A549 (cell line): ENCODE measurements at regions not wholly inside any gene's neighbourhood (a gene's known extent, or its start where the extent isn't known, plus 50 kb on each side); places are given as distances from the start of the nearest gene placed in this dataset.

ENCODE experiments used
- ATAC-seq, 2 experiments: fragments of 200-7000 bp in 1 of 2; fragments of >200 bp in 1 of 2; cut with Nextera tagmentation in 1 of 2; cut with Tn5 transposase in 1 of 2; 3 replicates each; pipeline versions ENCODE4 v1.8.0 to v1.9.1; 2018 to 2020; ENCODE audit warnings: mild to moderate bottlenecking in 1 of 2, moderate library complexity in 1 of 2
- CTCF ChIA-PET: fragments of 300-600 bp; sonication (Branson Sonifier 250); formaldehyde crosslinking; extraction: SDS; loops from one replicate; lab custom pipeline; 2021; ENCODE audit warnings: antibody characterized with exemption, inconsistent platforms; lab: Yijun Ruan, JAX
- POLR2A ChIA-PET: fragments of 350-600 bp; formaldehyde crosslinking; extraction: SDS; loops from one replicate; lab custom pipeline; 2021; ENCODE audit warnings: antibody characterized with exemption, inconsistent platforms; lab: Yijun Ruan, JAX
- DNase-seq, 2 experiments: peaks; one replicate each; pipeline versions ENCODE4 v3.0.0 to v3.0.0-alpha.2; 2011 to 2016; ENCODE audit warnings: low read depth in 1 of 2, low spot score in 1 of 2
- FAIRE-seq: peaks from 2 replicates; lab custom pipeline; 2011; peaks lifted over from hg19 to GRCh38; lab: Jason Lieb, UNC
- H3K27ac ChIP-seq, 2 experiments: fragments of >200 bp; sonication (Bioruptor Twin); formaldehyde crosslinking; 3 replicates each; pipeline ENCODE4 v1.5.1; 2016 to 2017
- H3K4me1 ChIP-seq: fragments of >200 bp; sonication (Bioruptor Twin); formaldehyde crosslinking; 3 replicates; pipeline ENCODE4 v1.6.1; 2016
- H3K4me2 ChIP-seq: fragments of >200 bp; sonication (Bioruptor Twin); formaldehyde crosslinking; 3 replicates; pipeline ENCODE4 v1.6.1; 2016
- H3K4me3 ChIP-seq: fragments of >200 bp; sonication (Bioruptor Twin); formaldehyde crosslinking; 3 replicates; pipeline ENCODE4 v1.5.1; 2016
- H3K9me3 ChIP-seq: fragments of >200 bp; sonication (Bioruptor Twin); formaldehyde crosslinking; 3 replicates; pipeline ENCODE4 v1.6.1; 2016
- CBX8 ChIP-seq: fragments of 200-600 bp; sonication (generic); IDR thresholded peaks from 2 replicates; pipeline ENCODE4 v1.6.1; 2016
- CHD4 ChIP-seq: fragments of 200-600 bp; sonication (generic); IDR thresholded peaks from 2 replicates; pipeline ENCODE4 v1.6.1; 2016; ENCODE audit warnings: antibody characterized with exemption, mild to moderate bottlenecking, borderline replicate concordance
- EHF ChIP-seq: fragments of 250-450 bp; sonication (Bioruptor Pico); IDR thresholded peaks from 2 replicates; pipeline ENCODE4 v1.5.0; 2020; ENCODE audit warnings: mild to moderate bottlenecking
- HOXB5 ChIP-seq: fragments of 250-450 bp; sonication (Bioruptor Pico); IDR thresholded peaks from 2 replicates; pipeline ENCODE4 v1.5.0; 2020; ENCODE audit warnings: mild to moderate bottlenecking, moderate library complexity
- KDM1A ChIP-seq: fragments of 200-600 bp; sonication (generic); IDR thresholded peaks from 2 replicates; pipeline ENCODE4 v1.6.1; 2016; ENCODE audit warnings: low read depth, mild to moderate bottlenecking
- MAFK ChIP-seq: fragments of 450-650 bp; IDR thresholded peaks from 2 replicates; pipeline ENCODE4 v1.6.1; 2014; ENCODE audit not compliant: partially characterized antibody
- MYC ChIP-seq: IDR thresholded peaks from 2 replicates; pipeline ENCODE4 v1.6.1; 2012; ENCODE audit warnings: mild to moderate bottlenecking, inconsistent platforms, low read length, improper control_type of control experiment, borderline replicate concordance
- PHF8 ChIP-seq: fragments of 200-600 bp; sonication (generic); IDR thresholded peaks from 2 replicates; pipeline ENCODE4 v1.6.1; 2016; ENCODE audit warnings: low read depth, mild to moderate bottlenecking, antibody characterized with exemption, moderate library complexity, borderline replicate concordance
- POLR2AphosphoS2 ChIP-seq: conservative IDR thresholded peaks from 2 replicates; pipeline ENCODE4 v1.6.1; 2012; ENCODE audit warnings: low read length, improper control_type of control experiment, inconsistent platforms
- RAD21 ChIP-seq, 2 experiments: fragments of >200 bp in 1 of 2; sonication (Bioruptor Twin) in 1 of 2; formaldehyde crosslinking in 1 of 2; IDR thresholded peaks in 1 of 2; conservative IDR thresholded peaks in 1 of 2; 2 replicates in 1 of 2; 3 replicates in 1 of 2; pipeline ENCODE4 v1.6.1; 2012 to 2018; ENCODE audit warnings: inconsistent platforms in 1 of 2
- RCOR1 ChIP-seq: fragments of 150-350 bp; IDR thresholded peaks from 2 replicates; pipeline ENCODE4 v1.6.1; 2014; ENCODE audit warnings: antibody characterized with exemption, low read length, low read depth
- ZC3H11A ChIP-seq: fragments of 450-650 bp; IDR thresholded peaks from 2 replicates; pipeline ENCODE4 v1.6.1; 2014; ENCODE audit warnings: antibody characterized with exemption, mild to moderate bottlenecking
- ZSCAN20 ChIP-seq: fragments of 250-450 bp; sonication (Bioruptor Pico); IDR thresholded peaks from 2 replicates; pipeline ENCODE4 v1.8.0; 2022; ENCODE audit warnings: mild to moderate bottlenecking, moderate library complexity
- WGBS: methylation state at CpG from one replicate; pipeline ENCODE4 v1.1.6; 2017; ENCODE audit errors: missing lambda C conversion rate; 5-methylcytosine and 5-hydroxymethylcytosine counted together
- TF ChIP-seq, protein P1 (sequence below): fragments of 200-600 bp; sonication (generic); IDR thresholded peaks from 2 replicates; pipeline ENCODE4 v1.6.1; 2016; ENCODE audit warnings: antibody characterized with exemption, mild to moderate bottlenecking, moderate library complexity
- TF ChIP-seq, protein P2 (sequence below): fragments of 250-450 bp; sonication (Bioruptor Pico); IDR thresholded peaks from 2 replicates; pipeline ENCODE4 v1.5.0; 2021; ENCODE audit warnings: mild to moderate bottlenecking, moderate library complexity, borderline replicate concordance
- TF ChIP-seq, protein P3 (sequence below): fragments of 450-650 bp; IDR thresholded peaks from 2 replicates; pipeline ENCODE4 v1.6.1; 2014; ENCODE audit warnings: antibody characterized with exemption
- TF ChIP-seq, protein P4 (sequence below): IDR thresholded peaks from 2 replicates; pipeline ENCODE4 v1.6.1; 2012
- TF ChIP-seq, protein P5 (sequence below): IDR thresholded peaks from 2 replicates; pipeline ENCODE4 v1.6.1; 2012; ENCODE audit warnings: low read depth, borderline replicate concordance

DNA sequence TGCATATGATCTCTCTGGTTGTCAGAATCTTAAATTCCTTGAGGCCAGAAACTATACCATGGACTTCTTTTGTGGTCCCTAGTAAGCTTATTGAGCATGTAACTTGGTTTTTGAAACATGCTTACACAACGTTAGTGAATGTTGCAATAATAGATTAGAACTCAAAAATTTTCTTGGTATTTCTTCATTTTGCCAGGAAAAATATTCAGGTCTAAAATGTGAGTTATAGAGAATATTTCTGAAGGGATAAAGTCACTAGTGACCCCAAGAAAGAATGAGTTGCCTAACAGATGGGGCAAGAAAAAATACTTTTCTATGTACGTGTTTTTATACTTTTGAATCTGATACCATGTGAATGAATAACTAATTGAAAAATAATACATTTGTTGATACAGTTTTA, 195.4 kb downstream of the TFAP2A start (continued):
- TF ChIP-seq, protein P1, sequence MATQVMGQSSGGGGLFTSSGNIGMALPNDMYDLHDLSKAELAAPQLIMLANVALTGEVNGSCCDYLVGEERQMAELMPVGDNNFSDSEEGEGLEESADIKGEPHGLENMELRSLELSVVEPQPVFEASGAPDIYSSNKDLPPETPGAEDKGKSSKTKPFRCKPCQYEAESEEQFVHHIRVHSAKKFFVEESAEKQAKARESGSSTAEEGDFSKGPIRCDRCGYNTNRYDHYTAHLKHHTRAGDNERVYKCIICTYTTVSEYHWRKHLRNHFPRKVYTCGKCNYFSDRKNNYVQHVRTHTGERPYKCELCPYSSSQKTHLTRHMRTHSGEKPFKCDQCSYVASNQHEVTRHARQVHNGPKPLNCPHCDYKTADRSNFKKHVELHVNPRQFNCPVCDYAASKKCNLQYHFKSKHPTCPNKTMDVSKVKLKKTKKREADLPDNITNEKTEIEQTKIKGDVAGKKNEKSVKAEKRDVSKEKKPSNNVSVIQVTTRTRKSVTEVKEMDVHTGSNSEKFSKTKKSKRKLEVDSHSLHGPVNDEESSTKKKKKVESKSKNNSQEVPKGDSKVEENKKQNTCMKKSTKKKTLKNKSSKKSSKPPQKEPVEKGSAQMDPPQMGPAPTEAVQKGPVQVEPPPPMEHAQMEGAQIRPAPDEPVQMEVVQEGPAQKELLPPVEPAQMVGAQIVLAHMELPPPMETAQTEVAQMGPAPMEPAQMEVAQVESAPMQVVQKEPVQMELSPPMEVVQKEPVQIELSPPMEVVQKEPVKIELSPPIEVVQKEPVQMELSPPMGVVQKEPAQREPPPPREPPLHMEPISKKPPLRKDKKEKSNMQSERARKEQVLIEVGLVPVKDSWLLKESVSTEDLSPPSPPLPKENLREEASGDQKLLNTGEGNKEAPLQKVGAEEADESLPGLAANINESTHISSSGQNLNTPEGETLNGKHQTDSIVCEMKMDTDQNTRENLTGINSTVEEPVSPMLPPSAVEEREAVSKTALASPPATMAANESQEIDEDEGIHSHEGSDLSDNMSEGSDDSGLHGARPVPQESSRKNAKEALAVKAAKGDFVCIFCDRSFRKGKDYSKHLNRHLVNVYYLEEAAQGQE, result no peak

DNA sequence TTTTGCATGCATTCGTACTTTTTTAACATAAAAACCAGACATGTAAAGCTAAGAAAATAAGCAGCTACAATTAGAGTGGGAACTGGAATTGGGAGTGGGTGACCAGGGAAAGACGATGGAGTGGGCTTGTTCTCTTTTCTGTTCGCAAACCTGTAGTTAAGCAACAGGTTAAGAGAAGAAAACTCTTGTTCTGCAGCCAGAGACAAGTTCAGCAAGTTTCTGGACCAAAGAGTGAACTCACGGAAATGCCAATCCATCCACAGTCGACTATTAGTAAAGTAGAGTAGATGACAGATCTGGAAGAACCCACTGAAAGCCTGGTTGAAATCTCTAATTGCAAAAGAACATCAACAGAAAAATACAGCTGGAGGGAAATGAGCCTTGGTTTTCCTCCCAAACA, 197.8 kb downstream of the TFAP2A start:
- H3K4me2 ChIP-seq, result no peak overlapping the region
- no peak overlapping the region for H3K4me3 ChIP-seq
- DNase-seq, result no peak
- 66% methylated on average over 5 of the region's 5 CpGs for WGBS
- ATAC-seq, result no peak
- ChIA-PET POLR2A (no interaction called here), CTCF (no interaction called here)
- no peak for FAIRE-seq
- no peak overlapping the region for H3K27ac ChIP-seq
- H3K9me3 ChIP-seq, result no peaks in the 10 kb centered on the region
- no peaks in the 10 kb centered on the region for H3K4me1 ChIP-seq
- TF ChIP-seq, protein P2, sequence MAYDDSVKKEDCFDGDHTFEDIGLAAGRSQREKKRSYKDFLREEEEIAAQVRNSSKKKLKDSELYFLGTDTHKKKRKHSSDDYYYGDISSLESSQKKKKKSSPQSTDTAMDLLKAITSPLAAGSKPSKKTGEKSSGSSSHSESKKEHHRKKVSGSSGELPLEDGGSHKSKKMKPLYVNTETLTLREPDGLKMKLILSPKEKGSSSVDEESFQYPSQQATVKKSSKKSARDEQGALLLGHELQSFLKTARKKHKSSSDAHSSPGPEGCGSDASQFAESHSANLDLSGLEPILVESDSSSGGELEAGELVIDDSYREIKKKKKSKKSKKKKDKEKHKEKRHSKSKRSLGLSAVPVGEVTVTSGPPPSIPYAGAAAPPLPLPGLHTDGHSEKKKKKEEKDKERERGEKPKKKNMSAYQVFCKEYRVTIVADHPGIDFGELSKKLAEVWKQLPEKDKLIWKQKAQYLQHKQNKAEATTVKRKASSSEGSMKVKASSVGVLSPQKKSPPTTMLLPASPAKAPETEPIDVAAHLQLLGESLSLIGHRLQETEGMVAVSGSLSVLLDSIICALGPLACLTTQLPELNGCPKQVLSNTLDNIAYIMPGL (CRISPR knock-in tag), result no peak
- TF ChIP-seq RAD21 (conservative IDR thresholded peaks at IDR 0.05 in 1 of 2, IDR thresholded peaks at IDR 0.05 in 1 of 2) (no peak), CHD4 (no peak), MAFK (no peak), CBX8 (no peak), KDM1A (no peak), ZSCAN20 (CRISPR knock-in tag) (no peak), PHF8 (no peak), RCOR1 (no peak), HOXB5 (CRISPR knock-in tag) (no peak), ZC3H11A (no peak), MYC (no peak), POLR2AphosphoS2 (no peak), EHF (CRISPR knock-in tag) (no peak)
- TF ChIP-seq, protein P3, sequence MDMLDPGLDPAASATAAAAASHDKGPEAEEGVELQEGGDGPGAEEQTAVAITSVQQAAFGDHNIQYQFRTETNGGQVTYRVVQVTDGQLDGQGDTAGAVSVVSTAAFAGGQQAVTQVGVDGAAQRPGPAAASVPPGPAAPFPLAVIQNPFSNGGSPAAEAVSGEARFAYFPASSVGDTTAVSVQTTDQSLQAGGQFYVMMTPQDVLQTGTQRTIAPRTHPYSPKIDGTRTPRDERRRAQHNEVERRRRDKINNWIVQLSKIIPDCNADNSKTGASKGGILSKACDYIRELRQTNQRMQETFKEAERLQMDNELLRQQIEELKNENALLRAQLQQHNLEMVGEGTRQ, result no peak
- TF ChIP-seq, protein P4, sequence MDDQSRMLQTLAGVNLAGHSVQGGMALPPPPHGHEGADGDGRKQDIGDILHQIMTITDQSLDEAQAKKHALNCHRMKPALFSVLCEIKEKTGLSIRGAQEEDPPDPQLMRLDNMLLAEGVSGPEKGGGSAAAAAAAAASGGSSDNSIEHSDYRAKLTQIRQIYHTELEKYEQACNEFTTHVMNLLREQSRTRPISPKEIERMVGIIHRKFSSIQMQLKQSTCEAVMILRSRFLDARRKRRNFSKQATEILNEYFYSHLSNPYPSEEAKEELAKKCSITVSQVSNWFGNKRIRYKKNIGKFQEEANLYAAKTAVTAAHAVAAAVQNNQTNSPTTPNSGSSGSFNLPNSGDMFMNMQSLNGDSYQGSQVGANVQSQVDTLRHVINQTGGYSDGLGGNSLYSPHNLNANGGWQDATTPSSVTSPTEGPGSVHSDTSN, result no peak
- TF ChIP-seq, protein P5, sequence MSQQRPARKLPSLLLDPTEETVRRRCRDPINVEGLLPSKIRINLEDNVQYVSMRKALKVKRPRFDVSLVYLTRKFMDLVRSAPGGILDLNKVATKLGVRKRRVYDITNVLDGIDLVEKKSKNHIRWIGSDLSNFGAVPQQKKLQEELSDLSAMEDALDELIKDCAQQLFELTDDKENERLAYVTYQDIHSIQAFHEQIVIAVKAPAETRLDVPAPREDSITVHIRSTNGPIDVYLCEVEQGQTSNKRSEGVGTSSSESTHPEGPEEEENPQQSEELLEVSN, result no peak
- TF ChIP-seq, all 56 proteins: peak for 0
